Muscle of leg (tissue), 3 donors: ENCODE measurements at regions not wholly inside any gene's neighbourhood (a gene's known extent, or its start where the extent isn't known, plus 50 kb on each side); places are given as distances from the start of the nearest gene placed in this dataset.

Experiments used
- DNase-seq: peaks from one replicate; pipeline ENCODE4 v3.0.0; 2013
- H3K27ac ChIP-seq: one replicate; pipeline ENCODE4 v1.5.1; 2013; ENCODE audit warnings: mild to moderate bottlenecking, low read length, control low read depth
- H3K27me3 ChIP-seq: one replicate; pipeline ENCODE4 v1.6.1; 2013; ENCODE audit warnings: low read length; ENCODE audit not compliant: control insufficient read depth, insufficient read depth
- H3K36me3 ChIP-seq: one replicate; pipeline ENCODE4 v1.6.1; 2013; ENCODE audit warnings: low read length; ENCODE audit not compliant: control insufficient read depth, insufficient read depth
- H3K4me1 ChIP-seq: one replicate; pipeline ENCODE4 v1.6.1; 2013; ENCODE audit warnings: low read length; ENCODE audit not compliant: control insufficient read depth, insufficient read depth
- H3K4me3 ChIP-seq: one replicate; pipeline ENCODE4 v1.5.1; 2013; ENCODE audit warnings: low read length, control low read depth
- H3K9me3 ChIP-seq: replicated peaks from 2 replicates; pipeline ENCODE4 v1.6.1; 2013; ENCODE audit warnings: low read depth, low read length; ENCODE audit not compliant: control insufficient read depth
- WGBS: methylation state at CpG from one replicate; pipeline ENCODE4 v1.1.5; 2013; ENCODE audit warnings: missing lambda C conversion rate; ENCODE audit not compliant: insufficient coverage; 5-methylcytosine and 5-hydroxymethylcytosine counted together

- no peaks in the 10 kb centered on the region for H3K36me3 ChIP-seq
- no peaks in the 10 kb centered on the region for H3K9me3 ChIP-seq
- no peak overlapping the region for H3K27ac ChIP-seq
- H3K27me3 ChIP-seq = peaks cover 15% of the 10 kb centered on the region
- no peaks in the 10 kb centered on the region for H3K4me1 ChIP-seq
- 43% methylated on average over 2 of the region's 4 CpGs for WGBS
- DNase-seq = no peak
- H3K4me3 ChIP-seq = no peak overlapping the region
These were observed 203.6 kb upstream of the MVB12B start for GRCh38 chr9:126122901-126123616.

- Histone ChIP-seq H3K9me3 (no peaks in the 10 kb centered on the region), H3K4me1 (no peaks in the 10 kb centered on the region), H3K27ac (no peak overlapping the region), H3K36me3 (no peaks in the 10 kb centered on the region), H3K27me3 (peaks cover 20% of the 10 kb centered on the region), H3K4me3 (no peak overlapping the region)
- WGBS = 70% methylated on average over 2 of the region's 7 CpGs
- DNase-seq = no peak
These were observed 202.7 kb upstream of the MVB12B start for GRCh38 chr9:126123927-126124326.

GRCh38 chr9:126125177-126125576 lies 201.5 kb upstream of the MVB12B start:
- Histone ChIP-seq H3K9me3 (no peaks in the 10 kb centered on the region), H3K36me3 (no peaks in the 10 kb centered on the region), H3K4me1 (no peaks in the 10 kb centered on the region), H3K27me3 (peaks cover 24% of the 10 kb centered on the region), H3K27ac (no peak overlapping the region), H3K4me3 (no peak overlapping the region)
- DNase-seq = no peak
- WGBS = 34% methylated on average over 4 of the region's 8 CpGs

- no peak overlapping the region for H3K4me3 ChIP-seq
- H3K27me3 ChIP-seq = peaks cover 27% of the 10 kb centered on the region
- WGBS = 32% methylated on average over 4 of the region's 6 CpGs
These were observed 201.1 kb upstream of the MVB12B start for GRCh38 chr9:126125577-126125976.

DNA sequence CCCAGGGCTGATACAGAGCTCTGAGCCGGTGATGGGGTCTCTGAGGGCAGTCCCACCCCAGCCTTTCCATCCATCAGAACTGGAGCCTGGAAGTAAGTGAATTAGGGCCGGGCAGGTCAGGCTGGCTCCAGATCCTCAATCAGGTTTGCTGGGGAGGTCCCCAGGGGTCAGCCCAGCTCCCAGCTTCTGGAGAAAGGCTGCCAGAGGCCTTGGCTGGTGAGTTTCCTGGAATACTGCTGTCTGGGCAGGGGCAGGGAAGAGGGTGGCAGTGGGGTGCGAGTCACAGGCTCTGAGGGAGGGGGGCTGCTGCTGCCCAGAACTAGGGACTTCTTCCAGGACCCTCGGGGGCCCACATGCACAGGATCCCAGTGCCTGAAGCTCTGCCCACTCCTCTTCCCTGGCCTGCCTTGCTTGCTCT lies 200.6 kb upstream of the MVB12B start:
- Histone ChIP-seq H3K36me3 (no peaks in the 10 kb centered on the region), H3K4me3 (no peak overlapping the region), H3K9me3 (no peaks in the 10 kb centered on the region), H3K27me3 (peaks cover 29% of the 10 kb centered on the region), H3K4me1 (no peaks in the 10 kb centered on the region), H3K27ac (no peak overlapping the region)
- 62% methylated on average over 2 of the region's 4 CpGs for WGBS
- no peak for DNase-seq

More at GRCh38 chr9:126125577-126125976, 201.1 kb upstream of the MVB12B start:
- Histone ChIP-seq H3K4me1 (no peaks in the 10 kb centered on the region), H3K36me3 (no peaks in the 10 kb centered on the region), H3K9me3 (no peaks in the 10 kb centered on the region), H3K27ac (no peak overlapping the region)
- no peak for DNase-seq

DNA sequence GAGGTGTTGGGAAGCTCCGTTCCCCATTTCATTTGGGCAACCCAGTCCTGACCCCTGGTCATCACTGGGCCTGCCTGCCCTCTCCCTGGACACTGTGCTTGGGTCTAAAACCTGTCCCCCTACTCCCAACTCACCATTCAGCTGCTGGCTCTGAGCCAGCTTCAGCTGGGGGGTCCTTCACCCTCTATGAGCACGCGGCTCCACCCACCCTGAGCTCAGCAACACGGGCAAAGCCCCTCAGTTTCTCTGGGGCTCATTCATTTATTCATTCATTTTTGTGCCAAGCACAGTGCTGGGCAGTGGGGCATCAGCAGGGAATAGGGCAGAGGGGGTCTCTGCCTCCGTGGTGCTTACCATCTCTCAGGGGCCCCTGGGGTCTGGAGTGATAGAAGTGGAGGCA lies 199.8 kb upstream of the MVB12B start:
- no peaks in the 10 kb centered on the region for H3K36me3 ChIP-seq
- H3K9me3 ChIP-seq = no peaks in the 10 kb centered on the region
- no peak overlapping the region for H3K27ac ChIP-seq
- H3K4me1 ChIP-seq = no peaks in the 10 kb centered on the region
- no peak for DNase-seq
- no peak overlapping the region for H3K4me3 ChIP-seq
- no CpG with 5 or more reads among the region's 5 CpGs for WGBS
- H3K27me3 ChIP-seq = peaks cover 35% of the 10 kb centered on the region

DNA sequence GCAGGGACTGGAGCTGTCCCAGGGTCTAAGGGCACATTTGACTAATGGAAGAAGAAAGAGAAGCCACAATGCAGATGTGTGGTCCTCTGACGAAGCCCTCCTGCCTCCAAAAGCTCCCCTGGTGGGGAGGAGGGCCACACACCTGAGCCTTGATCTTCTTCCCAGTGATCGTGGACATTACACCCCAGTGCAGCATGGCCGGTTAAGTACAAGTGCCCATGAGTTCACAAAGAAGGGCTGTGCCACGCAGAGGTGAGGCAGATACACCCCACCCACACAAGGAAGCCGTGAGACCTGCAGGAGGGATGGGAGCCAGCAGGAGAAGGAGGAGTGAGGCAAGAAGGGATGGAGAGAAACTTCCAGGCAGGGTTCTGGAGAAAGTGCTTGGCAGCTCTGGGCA lies 199.0 kb upstream of the MVB12B start:
- Histone ChIP-seq H3K36me3 (no peaks in the 10 kb centered on the region), H3K27me3 (peaks cover 35% of the 10 kb centered on the region), H3K4me1 (no peaks in the 10 kb centered on the region), H3K4me3 (no peak overlapping the region), H3K27ac (no peak overlapping the region), H3K9me3 (no peaks in the 10 kb centered on the region)
- DNase-seq = no peak
- WGBS = 40% methylated on average over 2 of the region's 5 CpGs

DNA sequence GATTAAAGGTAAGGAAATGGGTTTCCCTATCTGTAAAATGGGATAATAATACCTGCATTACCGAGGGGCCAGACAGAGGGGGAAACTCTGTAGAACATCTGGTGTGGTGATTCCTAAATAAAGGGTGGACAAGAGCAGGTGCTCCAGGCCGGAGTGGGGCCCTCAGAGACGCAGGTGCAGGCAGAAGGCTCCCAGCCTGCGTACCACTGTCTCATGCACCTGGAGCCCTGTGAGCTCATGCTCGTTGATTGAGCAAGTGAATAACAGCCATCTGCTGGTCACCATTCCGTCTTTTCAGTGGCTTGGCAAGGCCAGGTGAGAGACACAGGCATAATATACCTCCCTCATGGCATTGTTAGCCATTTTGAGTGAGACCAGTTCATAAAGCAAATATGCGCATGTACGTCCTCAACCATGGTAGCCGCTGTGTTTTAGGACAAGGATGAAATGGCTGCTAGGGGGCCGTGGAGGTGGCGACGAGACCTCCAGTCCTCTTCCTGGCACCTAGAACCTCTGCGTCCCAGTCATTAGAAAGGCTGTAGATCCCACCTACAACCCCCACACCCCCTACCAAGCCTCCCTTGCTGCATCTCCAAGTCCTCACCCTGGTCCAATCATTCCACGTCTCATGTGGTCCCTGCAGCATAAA lies 198.0 kb upstream of the MVB12B start:
- Histone ChIP-seq H3K27me3 (peaks cover 30% of the 10 kb centered on the region), H3K27ac (no peak overlapping the region), H3K4me3 (no peak overlapping the region), H3K36me3 (no peaks in the 10 kb centered on the region), H3K9me3 (no peaks in the 10 kb centered on the region), H3K4me1 (no peaks in the 10 kb centered on the region)
- no peak for DNase-seq
- 73% methylated on average over 11 of the region's 14 CpGs for WGBS

- WGBS = 77% methylated on average over 13 of the region's 16 CpGs
- Histone ChIP-seq H3K27me3 (peaks cover 25% of the 10 kb centered on the region), H3K9me3 (no peaks in the 10 kb centered on the region), H3K4me3 (no peak overlapping the region), H3K27ac (no peak overlapping the region), H3K4me1 (no peaks in the 10 kb centered on the region), H3K36me3 (no peaks in the 10 kb centered on the region)
- no peak for DNase-seq
These were observed 195.3 kb upstream of the MVB12B start for GRCh38 chr9:126131066-126132010.

- Histone ChIP-seq H3K9me3 (no peaks in the 10 kb centered on the region), H3K27me3 (peaks cover 21% of the 10 kb centered on the region), H3K36me3 (no peaks in the 10 kb centered on the region), H3K4me1 (no peaks in the 10 kb centered on the region), H3K27ac (no peak overlapping the region), H3K4me3 (no peak overlapping the region)
- DNase-seq = no peak
These were observed 193.9 kb upstream of the MVB12B start for GRCh38 chr9:126132746-126133145.
